Panc1 (cell line): ENCODE measurements at regions not wholly inside any gene's neighbourhood (a gene's known extent, or its start where the extent isn't known, plus 50 kb on each side); places are given as distances from the start of the nearest gene placed in this dataset.

ENCODE experiments used
- ATAC-seq: fragments of 200-7000 bp; cut with Tn5 transposase; 2 replicates; pipeline ENCODE4 v1.9.1; 2020; ENCODE audit warnings: mild to moderate bottlenecking, moderate library complexity
- BruUV-seq: library from RNA; stranded (reverse); fragments of 400-500 nt; replicated peaks from 2 replicates; lab custom pipeline; 2021; lab: Mats Ljungman, UMichigan
- CTCF ChIA-PET: fragments of 300-600 bp; sonication (Branson Sonifier 250); formaldehyde crosslinking; loops from one replicate; lab custom pipeline; 2022; ENCODE audit warnings: antibody characterized with exemption; lab: Charles Lee
- POLR2A ChIA-PET: fragments of 300-600 bp; sonication (Branson Sonifier 250); formaldehyde crosslinking; loops from one replicate; lab custom pipeline; 2022; ENCODE audit warnings: antibody characterized with exemption; lab: Charles Lee
- DNase-seq: peaks from one replicate; pipeline ENCODE4 v3.0.0-alpha.2; 2010; ENCODE audit warnings: low read depth, low spot score
- H3K27ac ChIP-seq: 2 replicates; pipeline ENCODE4 v1.5.1; 2011; ENCODE audit warnings: mild to moderate bottlenecking, low read length, inconsistent platforms
- H3K27me3 ChIP-seq: fragments of 200-500 bp; sonication (Bioruptor generic); 2 replicates; pipeline ENCODE4 v1.6.0; 2014; ENCODE audit warnings: low read length, inconsistent platforms; ENCODE audit not compliant: control insufficient read depth, insufficient read depth
- H3K36me3 ChIP-seq: fragments of 200-500 bp; sonication (Bioruptor generic); 2 replicates; pipeline ENCODE4 v1.5.1; 2014; ENCODE audit warnings: inconsistent platforms, mild to moderate bottlenecking, low read length, moderate library complexity; ENCODE audit not compliant: control insufficient read depth, insufficient read depth
- H3K4me1 ChIP-seq: 2 replicates; pipeline ENCODE4 v1.5.1; 2011; ENCODE audit warnings: inconsistent platforms, mild to moderate bottlenecking, low read length, moderate library complexity; ENCODE audit not compliant: control insufficient read depth, insufficient read depth
- H3K4me3 ChIP-seq, 2 experiments: 2 replicates each; pipeline ENCODE4 v1.5.1; 2011 to 2012; ENCODE audit warnings: low read depth in 2 of 2, low read length in 2 of 2, mild to moderate bottlenecking in 2 of 2, inconsistent platforms in 1 of 2, moderate library complexity in 1 of 2
- H3K9me3 ChIP-seq: fragments of 200-500 bp; sonication (Bioruptor generic); 2 replicates; pipeline ENCODE4 v1.5.1; 2014; ENCODE audit warnings: low read depth, mild to moderate bottlenecking, inconsistent platforms, low read length, moderate library complexity; ENCODE audit not compliant: control insufficient read depth, insufficient read depth
- CTCF ChIP-seq: fragments of 450-650 bp; IDR thresholded peaks from 2 replicates; pipeline ENCODE4 v1.5.1; 2017; ENCODE audit warnings: mild to moderate bottlenecking
- POLR2AphosphoS5 ChIP-seq: IDR thresholded peaks from 2 replicates; pipeline ENCODE4 v1.6.1; 2012; ENCODE audit warnings: mild to moderate bottlenecking, low read depth, low read length, moderate library complexity
- REST ChIP-seq, 2 experiments: IDR thresholded peaks; 2 replicates each; pipeline ENCODE4 v1.6.1; 2011 to 2012; ENCODE audit warnings: low read depth in 2 of 2, control low read depth in 1 of 2, low read length in 1 of 2, mild to moderate bottlenecking in 1 of 2, moderate library complexity in 1 of 2; ENCODE audit not compliant: insufficient read depth in 1 of 2
- SIN3A ChIP-seq: IDR thresholded peaks from 2 replicates; pipeline ENCODE4 v1.6.1; 2012; ENCODE audit warnings: low read depth, mild to moderate bottlenecking, low read length, moderate library complexity, borderline replicate concordance; ENCODE audit not compliant: insufficient read depth
- TCF7L2 ChIP-seq: IDR thresholded peaks from 2 replicates; pipeline ENCODE4 v1.6.1; 2011; ENCODE audit warnings: mild to moderate bottlenecking, low read depth, low read length, inconsistent platforms
- in situ Hi-C: cut with HindIII; loops from 2 replicates; pipeline ENCODE4 v1.10.0; 2016; ENCODE audit warnings: low sequenced_read_pairs, low pct_unique_long_range_greater_than_20kb
- intact Hi-C: fragments of 100-400 bp; cut with micrococcal nuclease; formaldehyde crosslinking; loops from one replicate; pipeline ENCODE4 v1.10.0; 2022; ENCODE audit not compliant: unreplicated experiment

GRCh38 chr12:130263025-130263424 is 74.7 kb upstream of the PIWIL1 start:
- Histone ChIP-seq H3K4me3 (no peak overlapping the region), H3K27me3 (peaks cover 6% of the 10 kb centered on the region; the same call in 1 of the 2 replicates), H3K27ac (no peak overlapping the region), H3K4me1 (no peaks in the 10 kb centered on the region), H3K9me3 (no peaks in the 10 kb centered on the region), H3K36me3 (no peaks in the 10 kb centered on the region)
- DNase-seq (no peak), ATAC-seq (no peak)
- no peak for TF ChIP-seq POLR2AphosphoS5
- TF ChIP-seq SIN3A: no peak
- TF ChIP-seq TCF7L2: no peak
- no peak for TF ChIP-seq REST (IDR thresholded peaks at IDR 0.05; ENCODE audit: insufficient read depth in 1 of 2, low read depth in 2 of 2, low read length in 1 of 2)
- no peak for TF ChIP-seq CTCF
- no TSS peak for BruUV-seq
- ChIA-PET CTCF (no interaction called here), POLR2A (no interaction called here)
- in situ Hi-C loops (no loop called here), intact Hi-C loops (no loop called here)

GRCh38 chr12:130263996-130264395 is 73.7 kb upstream of the PIWIL1 start:
- in situ Hi-C loops: no loop called here
- DNase-seq (no peak), ATAC-seq (no peak)
- intact Hi-C loops: no loop called here
- BruUV-seq: no TSS peak
- CTCF ChIA-PET: no interaction called here
- no peak overlapping the region for H3K27ac ChIP-seq
- no peak overlapping the region for H3K4me3 ChIP-seq
- H3K27me3 ChIP-seq: peaks cover 6% of the 10 kb centered on the region; the same call in 1 of the 2 replicates
- H3K9me3 ChIP-seq: no peaks in the 10 kb centered on the region
- TF ChIP-seq POLR2AphosphoS5: no peak
- no peak for TF ChIP-seq CTCF
- no peak for TF ChIP-seq REST (IDR thresholded peaks at IDR 0.05; ENCODE audit: insufficient read depth in 1 of 2, low read depth in 2 of 2, low read length in 1 of 2)
- no peak for TF ChIP-seq TCF7L2
- TF ChIP-seq SIN3A: no peak
- H3K36me3 ChIP-seq: no peaks in the 10 kb centered on the region
- H3K4me1 ChIP-seq: no peaks in the 10 kb centered on the region
- POLR2A ChIA-PET: no interaction called here
